ENCODE measurements at regions not wholly inside any gene's neighbourhood (a gene's known extent, or its start where the extent isn't known, plus 50 kb on each side); places are given as distances from the start of the nearest gene placed in this dataset.

DNA sequence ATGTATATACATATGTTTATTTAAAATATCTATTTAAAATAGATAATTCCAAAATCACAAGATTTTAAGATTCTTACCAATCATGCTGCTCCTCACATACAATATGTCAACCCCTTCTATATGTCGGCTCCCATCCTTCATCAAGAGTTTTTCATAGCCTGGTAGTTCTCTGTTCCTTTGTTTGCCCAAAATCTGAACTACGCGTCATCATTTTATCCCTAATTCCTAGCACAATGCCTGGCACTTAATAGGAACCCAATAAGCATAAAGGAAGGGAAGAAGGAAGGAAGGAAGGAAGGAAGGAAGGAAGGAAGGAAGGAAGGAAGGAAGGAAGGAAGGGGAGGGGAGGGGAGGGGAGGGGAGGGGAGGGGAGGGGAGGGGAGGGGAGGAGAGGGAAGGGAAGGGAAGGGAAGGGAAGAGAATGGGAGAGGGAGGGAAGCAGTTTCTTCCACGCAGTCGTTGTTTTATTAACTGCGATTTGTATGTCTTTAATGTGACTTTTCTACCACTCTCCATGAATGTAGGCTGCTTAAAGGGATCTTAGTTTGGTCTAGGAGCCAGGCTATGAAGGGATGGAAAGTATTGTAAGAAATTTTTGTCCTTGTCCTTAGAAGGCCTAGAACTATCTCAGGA, 83.3 kb upstream of the PCGF5 start:
- no peak for DNase-seq (ENCODE audit: low read depth in 2 of 2)

GRCh38 chr10:91137822-91138221, 82.6 kb upstream of the PCGF5 start:
- no peak for DNase-seq (ENCODE audit: low read depth in 2 of 2)

DNA sequence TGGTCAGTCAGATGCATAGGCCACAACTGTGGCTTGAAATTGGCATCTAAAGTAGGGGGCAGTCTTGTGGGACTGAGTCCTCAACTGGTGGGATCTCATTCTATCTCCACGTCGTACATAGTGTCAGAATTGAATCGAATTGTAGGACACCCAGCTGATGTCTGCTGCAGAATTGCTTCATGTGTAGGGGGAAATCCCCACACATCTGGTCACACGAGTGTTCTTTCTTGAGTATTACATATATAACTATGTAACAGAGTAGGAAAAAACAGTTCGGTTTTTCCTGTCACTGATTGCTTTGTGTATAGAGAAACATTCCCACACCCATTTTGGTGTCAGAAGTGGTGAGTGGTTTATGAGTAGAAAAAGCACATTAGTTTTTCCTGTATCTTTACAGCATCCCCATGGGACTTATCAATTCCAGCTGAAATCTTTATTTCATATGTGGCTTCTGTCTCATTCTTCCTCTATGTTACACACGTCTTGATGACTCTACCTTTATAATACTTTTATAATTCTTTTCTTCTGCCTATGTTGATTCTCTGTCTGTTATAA, 79.4 kb upstream of the PCGF5 start:
- no peak for DNase-seq (ENCODE audit: low read depth in 2 of 2)

GRCh38 chr10:91144961-91145360, 75.5 kb upstream of the PCGF5 start:
- no peak for DNase-seq (ENCODE audit: low read depth in 2 of 2)

GRCh38 chr10:91146146-91146545, 74.3 kb upstream of the PCGF5 start:
- DNase-seq (ENCODE audit: low read depth in 2 of 2): no peak

- no peak for DNase-seq (ENCODE audit: low read depth in 2 of 2)
These were observed 70.9 kb upstream of the PCGF5 start for GRCh38 chr10:91149550-91149949.

- no peak for DNase-seq (ENCODE audit: low read depth in 2 of 2)
These were observed 69.8 kb upstream of the PCGF5 start for GRCh38 chr10:91150631-91151030.

GRCh38 chr10:91153508-91153907, 67.0 kb upstream of the PCGF5 start:
- no peak for DNase-seq (ENCODE audit: low read depth in 2 of 2)

- DNase-seq (ENCODE audit: low read depth in 2 of 2): no peak
These were observed 65.6 kb upstream of the PCGF5 start for GRCh38 chr10:91154842-91155241.

- no peak for DNase-seq (ENCODE audit: low read depth in 2 of 2)
These were observed 64.3 kb upstream of the PCGF5 start for GRCh38 chr10:91156196-91156595.

DNA sequence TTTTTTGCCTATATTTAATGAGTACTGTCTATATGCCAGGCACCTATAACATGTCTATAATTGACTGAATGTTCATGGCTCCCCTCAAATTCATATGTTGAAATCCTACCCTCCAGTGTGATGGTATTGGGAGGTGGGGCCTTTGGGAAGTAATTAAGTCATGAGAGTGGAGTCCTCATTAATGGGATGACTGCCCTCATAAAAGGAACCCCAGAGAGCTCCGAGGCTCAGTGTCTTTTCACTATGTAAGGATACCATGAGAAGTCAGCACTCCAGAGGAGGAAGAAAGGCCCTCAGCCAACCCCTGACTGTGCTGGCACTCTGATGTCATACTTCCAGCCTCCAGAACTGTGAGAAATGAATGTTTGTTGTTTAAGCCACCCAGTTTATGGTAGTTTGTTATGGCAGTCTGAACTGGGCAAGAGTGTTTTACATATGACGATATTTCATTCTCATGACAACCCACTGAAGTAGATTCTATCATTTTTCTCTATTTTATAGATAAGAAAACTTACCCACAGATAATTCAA, 61.1 kb upstream of the PCGF5 start:
- no peak for DNase-seq (ENCODE audit: low read depth in 2 of 2)

- DNase-seq (ENCODE audit: low read depth in 2 of 2): no peak
These were observed 58.4 kb upstream of the PCGF5 start for GRCh38 chr10:91162050-91162494.

GRCh38 chr10:91162495-91163268, 57.8 kb upstream of the PCGF5 start:
- DNase-seq (ENCODE audit: low read depth in 2 of 2): no peak

DNA sequence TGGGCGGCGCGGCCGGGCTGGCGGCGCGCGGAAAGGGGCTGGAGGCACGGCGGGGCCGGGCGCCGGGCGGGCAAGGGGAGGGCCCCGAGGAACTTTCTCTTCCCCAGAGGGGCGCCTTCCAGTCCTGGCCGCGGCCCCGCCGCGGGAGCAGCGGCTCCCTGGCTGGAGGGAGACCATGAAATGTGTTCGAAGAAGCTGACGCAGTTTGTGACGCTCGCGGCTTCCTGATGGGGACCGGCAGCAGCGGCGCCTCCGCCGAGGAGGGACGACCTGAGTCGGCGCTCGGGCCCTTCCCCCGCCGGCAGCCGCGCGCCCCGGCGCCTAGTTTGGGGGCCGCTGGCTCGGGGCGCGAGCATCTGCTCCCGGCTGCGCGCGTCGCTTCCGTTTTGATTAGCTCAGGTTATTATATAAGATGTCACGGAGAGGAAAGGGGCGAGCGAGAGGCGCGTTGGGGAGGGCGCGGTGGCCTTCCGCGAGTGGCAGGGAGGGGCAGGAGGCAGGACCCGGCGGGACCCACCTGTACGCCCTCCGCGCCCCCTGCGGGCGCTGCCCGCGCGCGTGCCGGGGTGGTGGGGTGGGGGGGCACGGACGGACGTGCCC, 57.1 kb upstream of the PCGF5 start:
- no peak for DNase-seq (ENCODE audit: low read depth in 2 of 2)

DNA sequence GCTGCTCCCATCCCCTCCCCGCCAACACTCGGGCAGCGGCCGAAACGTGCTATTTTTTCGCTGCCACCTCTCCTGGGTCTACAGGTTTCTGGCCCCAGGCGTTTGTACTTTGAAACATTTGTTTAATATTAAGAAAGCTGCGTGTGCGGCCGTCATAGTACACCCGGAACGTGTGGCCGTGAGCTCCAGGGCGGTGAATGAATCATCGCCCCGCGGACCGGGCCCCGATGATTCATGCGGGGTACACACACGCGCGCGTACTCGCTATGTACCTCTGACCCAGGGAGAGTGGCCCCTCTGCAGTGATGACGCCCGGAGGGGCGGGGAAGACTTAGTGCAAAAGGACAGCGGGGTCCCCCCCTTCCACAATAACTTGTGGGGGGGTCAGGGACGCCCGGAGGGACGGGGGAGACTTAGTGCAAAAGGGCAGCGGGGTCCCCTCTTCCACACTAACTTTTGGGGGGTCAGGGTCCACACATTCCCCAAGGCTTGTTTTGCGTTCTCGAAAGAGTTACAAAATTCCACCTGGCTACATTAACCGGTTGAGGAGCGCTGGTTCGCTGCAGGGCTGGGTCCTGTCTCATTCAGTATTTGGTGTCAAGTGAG, 56.5 kb upstream of the PCGF5 start:
- DNase-seq (ENCODE audit: low read depth in 2 of 2): peak in 1 of 2 experiments; percentile 44

- DNase-seq (ENCODE audit: low read depth in 2 of 2): no peak
These were observed 55.9 kb upstream of the PCGF5 start for GRCh38 chr10:91164520-91165065.

DNA sequence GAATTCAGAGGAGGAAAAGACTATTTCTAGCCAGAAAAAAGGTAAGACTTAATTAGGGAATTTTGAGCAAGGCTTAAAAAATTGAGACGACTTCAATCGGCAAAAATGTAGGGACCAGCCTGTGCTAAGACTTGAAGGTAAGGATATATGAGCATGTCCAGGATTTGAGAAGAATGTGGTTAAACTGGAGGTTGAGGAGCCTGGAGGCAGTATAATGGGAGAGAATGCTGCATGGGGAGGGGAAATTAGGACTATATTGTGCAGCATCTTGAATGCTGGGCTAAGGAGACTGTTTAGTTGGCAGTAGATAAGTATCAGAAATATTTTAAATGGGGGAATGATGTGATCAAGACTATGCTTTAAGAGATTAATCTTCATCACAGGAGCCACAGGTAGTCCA, 53.1 kb upstream of the PCGF5 start:
- no peak for DNase-seq (ENCODE audit: low read depth in 2 of 2)

DNA sequence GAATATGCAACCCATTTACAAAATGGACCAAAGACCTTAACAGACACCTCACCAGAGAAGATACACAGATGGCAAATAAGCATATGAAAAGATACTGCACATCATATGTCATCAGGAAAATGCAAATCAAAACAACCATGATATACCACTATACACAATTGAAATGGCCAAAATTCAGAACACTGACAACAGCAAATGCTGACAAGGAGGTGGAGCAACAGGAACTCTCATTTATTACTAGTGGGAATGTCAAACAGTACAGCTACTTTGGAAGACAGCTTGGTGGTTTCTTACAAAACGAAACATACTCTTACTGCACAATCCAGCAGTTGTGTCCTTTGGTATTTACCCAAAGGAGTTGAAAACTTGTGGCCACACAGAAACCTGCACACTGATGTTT, 50.0 kb upstream of the PCGF5 start:
- DNase-seq (ENCODE audit: low read depth in 2 of 2): no peak
